CD4-positive, alpha-beta T cell (primary cell): ENCODE measurements at regions not wholly inside any gene's neighbourhood (a gene's known extent, or its start where the extent isn't known, plus 50 kb on each side); places are given as distances from the start of the nearest gene placed in this dataset.

ENCODE experiments used
- ATAC-seq: fragments of 200-7000 bp; cut with Tn5 transposase; one replicate; pipeline ENCODE4 v1.10.0; 2022; ENCODE audit warnings: mild to moderate bottlenecking; ENCODE audit not compliant: poor library complexity
- CTCF ChIA-PET: fragments of 350-600 bp; sonication (Branson Sonifier 250); formaldehyde crosslinking; loops from one replicate; lab custom pipeline; 2021; ENCODE audit warnings: antibody characterized with exemption, inconsistent platforms; lab: Charles Lee
- POLR2A ChIA-PET: fragments of 350-600 bp; sonication (Branson Sonifier 250); formaldehyde crosslinking; loops from one replicate; lab custom pipeline; 2021; ENCODE audit warnings: antibody characterized with exemption, inconsistent platforms; lab: Charles Lee
- DNase-seq, 14 experiments: peaks; one replicate each; pipeline ENCODE4 v3.0.0-alpha.2; 2013 to 2020; ENCODE audit warnings: mixed read lengths in 2 of 14
- H3K27ac ChIP-seq, 2 donors: one replicate each; pipeline versions ENCODE4 v1.5.1 to v1.7.0; 2013; ENCODE audit warnings: low read length in 2 of 2, low read depth in 1 of 2, mild to moderate bottlenecking in 1 of 2
- H3K27me3 ChIP-seq, 2 experiments: 1 replicate in 1 of 2; 2 replicates in 1 of 2; pipeline versions ENCODE4 v1.6.1 to v1.7.0; 2013; ENCODE audit warnings: low read length in 2 of 2, control low read depth in 1 of 2, mild to moderate bottlenecking in 1 of 2, moderate library complexity in 1 of 2; ENCODE audit not compliant: insufficient read depth in 2 of 2, control insufficient read depth in 1 of 2
- H3K36me3 ChIP-seq: one replicate; pipeline ENCODE4 v1.6.1; 2013; ENCODE audit warnings: low read length, control low read depth; ENCODE audit not compliant: insufficient read depth
- H3K4me1 ChIP-seq: one replicate; pipeline ENCODE4 v1.6.1; 2013; ENCODE audit warnings: low read length, control low read depth; ENCODE audit not compliant: insufficient read depth
- H3K4me3 ChIP-seq: one replicate; pipeline ENCODE4 v1.5.1; 2013; ENCODE audit warnings: mild to moderate bottlenecking, low read length, moderate library complexity
- H3K9me3 ChIP-seq, 2 experiments: 1 replicate in 1 of 2; 2 replicates in 1 of 2; pipeline versions ENCODE4 v1.6.1 to v1.7.0; 2013; ENCODE audit warnings: low read length in 2 of 2, mild to moderate bottlenecking in 2 of 2, control low read depth in 1 of 2, moderate library complexity in 1 of 2; ENCODE audit not compliant: control insufficient read depth in 1 of 2, insufficient read depth in 1 of 2
- H3K27ac Mint-ChIP-seq: one replicate; pipeline ENCODE4 v1.8.0; 2020; ENCODE audit warnings: mixed read lengths
- H3K27me3 Mint-ChIP-seq: one replicate; pipeline ENCODE4 v1.8.0; 2021; ENCODE audit warnings: mixed read lengths
- H3K36me3 Mint-ChIP-seq: one replicate; pipeline ENCODE4 v1.8.0; 2021; ENCODE audit warnings: low read depth, mixed read lengths
- H3K4me1 Mint-ChIP-seq: one replicate; pipeline ENCODE4 v1.8.0; 2021; ENCODE audit warnings: low read depth, mixed read lengths
- H3K4me3 Mint-ChIP-seq: one replicate; pipeline ENCODE4 v1.8.0; 2020; ENCODE audit warnings: mild to moderate bottlenecking, mixed read lengths
- H3K9me3 Mint-ChIP-seq: one replicate; pipeline ENCODE4 v1.8.0; 2020; ENCODE audit warnings: mixed read lengths
- CTCF ChIP-seq: fragments of 200-600 bp; IDR thresholded peaks from one replicate; pipeline ENCODE4 v1.8.0; 2022; ENCODE audit warnings: antibody characterized with exemption, mild to moderate bottlenecking
- intact Hi-C, 2 experiments: fragments of 100-400 bp; cut with DNase I in 1 of 2; cut with micrococcal nuclease in 1 of 2; formaldehyde crosslinking; loops; one replicate each; pipeline versions ENCODE4 v1.15.1 to v1.9.0; 2023 to 2025; cut with DNase I, micrococcal nuclease

GRCh38 chr10:4541292-4541691 is 284.7 kb upstream of the AKR1E2 start:
- POLR2A ChIA-PET, result no interaction called here
- Histone ChIP-seq H3K36me3 (no peaks in the 10 kb centered on the region), H3K4me1 (no peaks in the 10 kb centered on the region), H3K27me3 (no peaks in the 10 kb centered on the region), H3K27ac (no peak overlapping the region), H3K4me3 (no peak overlapping the region), H3K9me3 (peaks cover 0 to 4% of the 10 kb centered on the region in 2 experiments)
- CTCF ChIA-PET, result no interaction called here
- Mint-ChIP-seq H3K27ac (no peak overlapping the region), H3K4me3 (no peak overlapping the region), H3K27me3 (peaks cover 18% of the 10 kb centered on the region), H3K36me3 (no peaks in the 10 kb centered on the region), H3K9me3 (no peaks in the 10 kb centered on the region), H3K4me1 (no peaks in the 10 kb centered on the region)
- no peak for DNase-seq
- intact Hi-C loops, result no loop called here
- no peak for ATAC-seq
- TF ChIP-seq CTCF, result no peak

GRCh38 chr10:4538016-4538415 is 288.0 kb upstream of the AKR1E2 start:
- ChIA-PET POLR2A (no interaction called here), CTCF (no interaction called here)
- H3K4me1 Mint-ChIP-seq, result no peaks in the 10 kb centered on the region
- peaks cover 5% of the 10 kb centered on the region for H3K27me3 Mint-ChIP-seq
- Histone ChIP-seq H3K27ac (no peak overlapping the region), H3K4me1 (no peaks in the 10 kb centered on the region), H3K4me3 (no peak overlapping the region), H3K27me3 (no peaks in the 10 kb centered on the region), H3K36me3 (no peaks in the 10 kb centered on the region), H3K9me3 (peaks cover 0 to 4% of the 10 kb centered on the region in 2 experiments)
- no peaks in the 10 kb centered on the region for H3K9me3 Mint-ChIP-seq
- intact Hi-C loops, result no loop called here
- ATAC-seq (no peak), DNase-seq (no peak)
- no peaks in the 10 kb centered on the region for H3K36me3 Mint-ChIP-seq
- no peak for TF ChIP-seq CTCF
- no peak overlapping the region for H3K27ac Mint-ChIP-seq
- H3K4me3 Mint-ChIP-seq, result no peak overlapping the region

- H3K27me3 Mint-ChIP-seq, result peaks cover 5% of the 10 kb centered on the region
- intact Hi-C loops, result no loop called here
- Histone ChIP-seq H3K4me3 (no peak overlapping the region), H3K27me3 (no peaks in the 10 kb centered on the region), H3K36me3 (no peaks in the 10 kb centered on the region), H3K4me1 (no peaks in the 10 kb centered on the region), H3K9me3 (peaks cover 0 to 4% of the 10 kb centered on the region in 2 experiments), H3K27ac (no peak overlapping the region)
- ATAC-seq (no peak), DNase-seq (no peak)
- TF ChIP-seq CTCF, result no peak
- H3K4me1 Mint-ChIP-seq, result no peaks in the 10 kb centered on the region
- POLR2A ChIA-PET, result no interaction called here
- no peak overlapping the region for H3K4me3 Mint-ChIP-seq
- no peaks in the 10 kb centered on the region for H3K36me3 Mint-ChIP-seq
- H3K9me3 Mint-ChIP-seq, result no peaks in the 10 kb centered on the region
- CTCF ChIA-PET, result no interaction called here
- no peak overlapping the region for H3K27ac Mint-ChIP-seq
Measured at GRCh38 chr10:4535521-4535920, 290.5 kb upstream of the AKR1E2 start.
